GM12891 (cell line): ENCODE measurements at regions not wholly inside any gene's neighbourhood (a gene's known extent, or its start where the extent isn't known, plus 50 kb on each side); places are given as distances from the start of the nearest gene placed in this dataset.
"Not testable (repeated sequence)": the region's sequence is repeated elsewhere in the genome, so short reads cannot be mapped to it uniquely, and the experiment has no call there.

Source experiments
- DNase-seq: peaks from one replicate; pipeline ENCODE4 v3.0.0; 2011; ENCODE audit warnings: low spot score; ENCODE audit not compliant: insufficient read length
- FAIRE-seq: peaks from 2 replicates; lab custom pipeline; 2011; peaks lifted over from hg19 to GRCh38; lab: Jason Lieb, UNC
- PAX5 ChIP-seq: IDR thresholded peaks from 2 replicates; pipeline ENCODE4 v1.6.1; 2011; ENCODE audit warnings: low read length, moderate library complexity, mild to moderate bottlenecking; ENCODE audit not compliant: insufficient read depth, severe bottlenecking
- POLR2A ChIP-seq: IDR thresholded peaks from 2 replicates; pipeline ENCODE4 v1.6.1; 2011; ENCODE audit warnings: low read depth, low read length, control low read depth
- POLR2AphosphoS5 ChIP-seq: IDR thresholded peaks from 2 replicates; pipeline ENCODE4 v1.6.1; 2011; ENCODE audit warnings: low read depth, low read length, control low read depth
- POU2F2 ChIP-seq: IDR thresholded peaks from 2 replicates; pipeline ENCODE4 v1.6.1; 2011; ENCODE audit warnings: low read depth, mild to moderate bottlenecking, control low read depth, low read length, moderate library complexity
- SPI1 ChIP-seq: IDR thresholded peaks from 2 replicates; pipeline ENCODE4 v1.6.1; 2011; ENCODE audit warnings: low read depth, low read length, control low read depth
- TAF1 ChIP-seq: IDR thresholded peaks from 2 replicates; pipeline ENCODE4 v1.6.1; 2011; ENCODE audit warnings: low read depth, low read length, control low read depth

DNA sequence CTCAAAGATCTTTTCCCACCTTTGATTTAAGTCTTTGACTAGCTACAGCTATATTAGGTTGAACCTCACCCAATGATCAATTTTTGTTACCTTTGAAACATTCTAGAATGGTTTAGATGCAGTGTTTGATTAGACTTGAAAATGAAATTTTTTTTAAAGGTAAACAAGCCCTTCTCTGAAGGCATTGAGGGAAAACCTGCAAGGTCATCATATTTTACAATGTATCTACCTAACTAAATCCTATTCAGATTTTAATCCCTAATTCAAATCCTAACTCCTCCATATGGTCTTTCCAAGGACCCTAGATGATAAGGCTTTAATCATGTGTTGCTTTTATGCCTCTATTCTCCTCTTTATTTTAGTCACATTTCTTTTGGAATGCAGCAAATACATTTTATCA is 95.4 kb downstream of the ALG10B start:
- FAIRE-seq (no peak), DNase-seq (no peak)

DNA sequence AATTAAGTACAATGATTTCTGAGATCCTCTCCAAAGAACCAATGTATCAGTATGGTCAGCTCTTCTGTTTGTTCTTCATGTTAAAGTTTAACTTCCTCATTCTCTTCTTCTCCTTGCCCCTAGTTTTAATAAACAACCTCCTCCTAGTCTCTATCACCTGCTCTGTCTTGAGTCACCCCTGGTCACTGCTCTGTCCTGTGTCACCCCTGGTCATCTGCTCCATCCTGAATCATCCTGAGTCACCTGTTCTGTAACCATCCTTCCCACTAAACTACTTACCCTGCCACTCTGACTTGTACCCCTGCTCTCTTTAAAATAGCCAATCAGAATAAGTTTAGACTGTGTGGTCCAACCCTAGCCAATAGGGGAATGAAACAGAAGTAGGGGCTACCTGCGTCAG is 100.5 kb downstream of the ALG10B start:
- TF ChIP-seq POU2F2 (no peak), TAF1 (no peak), SPI1 (no peak), POLR2AphosphoS5 (no peak), PAX5 (no peak), POLR2A (no peak)
- no peak for FAIRE-seq

More for the DNA sequence above, 95.4 kb downstream of the ALG10B start:
- TF ChIP-seq POLR2A: no peak
- TF ChIP-seq POLR2AphosphoS5: no peak
- no peak for TF ChIP-seq SPI1
- TF ChIP-seq PAX5: no peak
- TF ChIP-seq POU2F2: no peak
- TF ChIP-seq TAF1: no peak

DNA sequence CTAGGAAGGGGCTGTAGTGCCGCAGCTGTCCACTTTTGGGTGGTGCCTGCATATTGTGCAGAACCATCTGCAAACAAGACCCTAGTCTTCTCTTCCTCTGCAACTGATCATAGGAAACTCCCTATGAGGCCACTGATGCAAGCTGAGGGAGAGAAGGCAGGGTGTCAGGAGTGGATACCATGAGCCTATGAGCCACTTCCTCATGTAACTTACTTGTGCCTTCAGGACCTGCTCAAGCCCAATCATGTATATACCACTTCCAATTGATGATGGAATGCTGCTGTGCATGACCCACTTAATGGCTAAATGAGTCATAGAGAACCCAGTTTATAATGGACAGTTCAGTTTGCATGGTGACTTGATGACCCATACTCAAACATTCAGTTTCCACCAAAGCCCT is 107.9 kb downstream of the ALG10B start:
- no peak for TF ChIP-seq TAF1
- TF ChIP-seq POLR2AphosphoS5: no peak
- TF ChIP-seq POU2F2: no peak
- no peak for TF ChIP-seq SPI1
- DNase-seq (no peak), FAIRE-seq (no peak)

More for the DNA sequence above, 100.5 kb downstream of the ALG10B start:
- no peak for DNase-seq

DNA sequence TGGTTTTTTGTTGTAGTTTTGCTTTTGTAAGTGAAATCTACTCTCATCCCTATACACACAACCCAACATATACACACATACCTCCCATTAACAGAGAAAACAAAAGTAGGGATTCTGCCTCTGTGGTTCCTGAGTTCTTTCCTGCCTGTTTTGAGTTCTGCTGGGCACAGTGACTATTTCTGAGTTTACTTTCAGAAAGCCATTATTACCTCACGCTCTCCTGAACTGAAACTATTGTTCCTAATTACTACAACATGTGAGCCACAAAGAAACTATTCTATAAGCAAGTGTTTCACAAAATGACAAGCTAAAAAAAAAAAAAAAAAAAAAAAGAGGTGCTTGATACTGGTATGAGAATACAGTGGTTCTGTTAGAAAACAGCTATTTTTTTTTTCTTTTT is 110.9 kb downstream of the ALG10B start:
- TF ChIP-seq PAX5 (no peak), POU2F2 (no peak), POLR2AphosphoS5 (no peak), TAF1 (no peak)

DNA sequence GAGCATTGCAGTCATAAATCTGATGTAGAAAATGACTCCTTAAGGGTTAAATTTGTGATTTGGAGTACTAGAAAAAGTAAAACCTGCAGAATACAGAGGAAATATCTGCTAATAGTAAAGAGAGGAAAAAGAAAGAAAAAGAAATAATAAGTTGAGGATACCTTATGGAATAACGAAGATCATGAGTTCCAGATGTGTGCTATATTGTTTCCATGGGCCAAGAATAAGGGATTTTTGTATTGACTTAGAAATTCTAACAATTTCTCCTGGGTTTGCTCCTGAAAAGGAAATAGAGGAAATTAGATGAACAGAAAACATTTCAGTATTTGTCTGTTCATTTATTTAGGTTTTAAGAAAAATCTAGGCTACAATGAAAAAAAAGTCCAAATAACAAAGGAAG is 115.3 kb downstream of the ALG10B start:
- TF ChIP-seq POU2F2 (no peak), TAF1 (no peak), PAX5 (no peak), SPI1 (no peak), POLR2AphosphoS5 (no peak), POLR2A (no peak)
- FAIRE-seq (no peak), DNase-seq (no peak)

More for the DNA sequence above, 110.9 kb downstream of the ALG10B start:
- FAIRE-seq: no peak
- DNase-seq: no peak

DNA sequence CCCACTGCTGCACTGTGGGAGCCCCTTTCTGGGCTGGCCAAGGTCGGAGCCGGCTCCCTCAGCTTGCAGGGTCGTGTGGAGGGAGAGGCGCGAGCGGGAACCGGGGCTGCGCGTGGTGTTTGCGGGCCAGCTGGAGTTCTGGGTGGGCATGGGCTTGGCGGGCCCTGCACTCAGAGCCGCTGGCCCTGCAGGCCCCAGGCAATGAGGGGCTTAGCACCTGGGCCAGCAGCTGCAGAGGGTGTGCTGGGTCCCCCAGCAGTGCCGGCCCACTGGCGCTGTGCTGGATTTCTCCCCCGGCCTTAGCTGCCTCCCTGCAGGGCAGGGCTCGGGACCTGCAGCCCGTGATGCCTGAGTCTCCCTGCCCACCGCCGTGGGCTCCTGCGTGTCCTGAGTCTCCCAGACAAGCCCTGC is 125.3 kb downstream of the ALG10B start:
- FAIRE-seq, DNase-seq: not testable (repeated sequence)

DNA sequence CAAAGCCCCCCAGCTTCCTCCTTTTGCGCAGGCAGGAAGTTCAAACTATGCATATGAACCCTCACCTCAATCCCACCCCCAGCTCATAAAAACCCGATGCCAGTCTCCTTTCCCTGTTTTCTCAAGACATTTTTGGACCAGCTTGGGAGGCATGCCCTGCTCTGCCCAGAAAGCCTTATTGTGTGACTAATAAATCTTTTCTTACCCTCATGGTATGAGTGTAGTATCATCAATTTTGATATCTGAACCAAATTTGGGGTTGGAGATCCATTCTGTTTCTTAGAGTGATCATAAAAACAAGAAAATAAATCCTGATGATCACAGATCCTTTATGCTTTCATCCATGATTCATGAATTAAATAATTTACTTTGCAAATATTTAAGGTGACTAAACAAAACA is 128.5 kb downstream of the ALG10B start:
- TF ChIP-seq POU2F2: no peak
- no peak for TF ChIP-seq POLR2AphosphoS5
- TF ChIP-seq POLR2A: no peak
- no peak for TF ChIP-seq SPI1
- TF ChIP-seq TAF1: no peak
- no peak for TF ChIP-seq PAX5

DNA sequence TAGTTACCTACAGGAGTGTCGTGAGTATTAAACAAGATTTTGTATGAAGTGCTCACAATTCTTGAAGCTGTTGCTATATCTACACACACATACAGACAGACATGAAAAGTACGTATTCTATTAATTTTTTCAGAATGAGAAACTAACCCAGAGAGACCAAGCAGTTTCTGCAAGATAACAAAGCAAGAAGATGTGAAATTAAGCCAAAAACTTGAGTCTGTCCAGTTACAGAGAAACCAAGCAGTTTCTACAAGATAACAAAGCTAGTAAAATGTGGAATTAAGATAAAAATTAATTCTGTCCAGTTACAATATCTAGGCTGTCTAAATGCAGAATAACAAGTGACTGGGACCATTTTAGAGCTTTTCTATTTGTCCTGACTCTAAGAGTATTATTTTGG is 132.4 kb downstream of the ALG10B start:
- no peak for DNase-seq
- no peak for FAIRE-seq
- TF ChIP-seq POLR2AphosphoS5 (no peak), TAF1 (no peak), PAX5 (no peak), POLR2A (no peak), SPI1 (no peak), POU2F2 (no peak)

More for the DNA sequence above, 128.5 kb downstream of the ALG10B start:
- FAIRE-seq (no peak), DNase-seq (no peak)

DNA sequence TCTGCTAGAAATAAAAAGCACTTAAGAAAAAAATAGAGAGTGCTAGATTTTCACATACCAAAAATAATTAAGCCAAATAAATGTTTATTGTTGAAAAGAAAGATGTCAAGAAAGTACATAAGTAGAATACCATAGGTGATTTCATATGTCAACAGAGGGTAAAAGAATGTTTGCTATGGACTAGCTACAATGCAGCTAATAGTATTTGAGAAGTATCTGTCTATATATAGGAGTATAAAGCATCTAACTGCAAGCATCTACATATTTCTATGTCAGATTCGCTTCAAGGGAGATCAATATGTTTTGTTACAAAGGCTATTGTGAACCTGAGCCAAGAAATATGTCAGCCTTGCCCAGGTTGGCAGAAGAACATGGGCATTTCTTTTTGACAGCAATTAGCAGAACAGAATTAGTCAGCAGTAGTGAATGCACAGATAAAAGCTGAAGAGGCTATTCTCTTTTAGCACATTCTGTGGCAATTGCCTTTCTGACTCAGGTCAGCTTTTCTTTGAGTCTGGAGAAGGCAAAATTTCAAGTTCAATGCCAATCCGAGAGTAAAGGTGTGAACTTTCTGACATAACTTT is 140.1 kb downstream of the ALG10B start:
- no peak for DNase-seq
- FAIRE-seq: no peak
- TF ChIP-seq POLR2AphosphoS5 (no peak), TAF1 (no peak), PAX5 (no peak), POU2F2 (no peak), POLR2A (no peak), SPI1 (no peak)

DNA sequence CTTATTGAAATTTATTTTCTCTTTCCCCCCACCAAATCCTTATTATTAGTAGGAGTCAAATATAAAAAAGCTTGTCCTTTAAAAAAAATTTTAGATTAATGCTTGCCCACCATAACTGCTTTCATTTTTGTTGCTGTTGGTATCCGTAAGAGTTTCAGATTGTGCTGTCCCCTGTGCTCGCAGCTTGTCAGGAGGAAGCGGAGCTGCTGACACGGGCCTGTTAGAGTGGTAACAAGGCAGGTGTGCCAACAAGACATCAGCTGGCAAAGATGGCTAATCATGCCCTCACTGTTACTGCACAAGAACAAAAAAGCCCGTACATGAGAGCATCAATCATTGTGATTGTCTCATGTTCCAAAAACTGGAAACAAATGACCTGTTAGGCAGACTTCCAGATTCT is 148.4 kb downstream of the ALG10B start:
- TF ChIP-seq TAF1 (no peak), POLR2AphosphoS5 (no peak), POU2F2 (no peak), SPI1 (no peak), POLR2A (no peak), PAX5 (no peak)
- no peak for FAIRE-seq

More for the DNA sequence above, 148.4 kb downstream of the ALG10B start:
- no peak for DNase-seq
